Fibroblast of villous mesenchyme (primary cell): ENCODE measurements at regions not wholly inside any gene's neighbourhood (a gene's known extent, or its start where the extent isn't known, plus 50 kb on each side); places are given as distances from the start of the nearest gene placed in this dataset.

ENCODE experiments used
- DNase-seq: peaks from one replicate; pipeline ENCODE4 v3.0.0-alpha.2; 2010; ENCODE audit warnings: low read depth
- H3K4me3 ChIP-seq: 2 replicates; pipeline ENCODE4 v1.5.1; 2011; ENCODE audit warnings: low read depth, mild to moderate bottlenecking, low read length
- CTCF ChIP-seq: IDR thresholded peaks from 2 replicates; pipeline ENCODE4 v1.5.1; 2012; ENCODE audit warnings: low read depth, mild to moderate bottlenecking, low read length; ENCODE audit not compliant: insufficient read depth

DNA sequence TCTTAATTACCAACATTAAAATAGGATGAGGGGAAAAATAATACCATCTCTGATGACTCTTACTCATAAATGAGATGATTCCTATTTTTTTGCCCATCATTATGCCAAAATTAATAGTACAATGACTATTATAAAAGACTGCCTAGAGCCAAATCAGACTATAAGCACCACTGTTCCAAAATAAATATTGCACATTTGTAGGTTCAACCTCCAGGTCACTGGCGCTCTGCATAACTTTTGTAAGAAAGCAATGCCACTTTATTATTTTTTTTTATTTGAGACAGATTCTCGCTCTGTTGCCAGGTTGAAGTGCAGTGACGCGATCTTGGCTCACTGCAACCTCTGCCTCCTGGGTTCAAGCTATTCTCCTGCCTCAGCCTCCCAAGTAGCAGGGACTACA lies 142.5 kb upstream of the SP8 start:
- no peak for TF ChIP-seq CTCF
- no peak for DNase-seq
- no peak overlapping the region for H3K4me3 ChIP-seq

GRCh38 chr7:20931739-20932138 lies 145.1 kb upstream of the SP8 start:
- no peak overlapping the region for H3K4me3 ChIP-seq
- DNase-seq = no peak
- TF ChIP-seq CTCF = no peak

DNA sequence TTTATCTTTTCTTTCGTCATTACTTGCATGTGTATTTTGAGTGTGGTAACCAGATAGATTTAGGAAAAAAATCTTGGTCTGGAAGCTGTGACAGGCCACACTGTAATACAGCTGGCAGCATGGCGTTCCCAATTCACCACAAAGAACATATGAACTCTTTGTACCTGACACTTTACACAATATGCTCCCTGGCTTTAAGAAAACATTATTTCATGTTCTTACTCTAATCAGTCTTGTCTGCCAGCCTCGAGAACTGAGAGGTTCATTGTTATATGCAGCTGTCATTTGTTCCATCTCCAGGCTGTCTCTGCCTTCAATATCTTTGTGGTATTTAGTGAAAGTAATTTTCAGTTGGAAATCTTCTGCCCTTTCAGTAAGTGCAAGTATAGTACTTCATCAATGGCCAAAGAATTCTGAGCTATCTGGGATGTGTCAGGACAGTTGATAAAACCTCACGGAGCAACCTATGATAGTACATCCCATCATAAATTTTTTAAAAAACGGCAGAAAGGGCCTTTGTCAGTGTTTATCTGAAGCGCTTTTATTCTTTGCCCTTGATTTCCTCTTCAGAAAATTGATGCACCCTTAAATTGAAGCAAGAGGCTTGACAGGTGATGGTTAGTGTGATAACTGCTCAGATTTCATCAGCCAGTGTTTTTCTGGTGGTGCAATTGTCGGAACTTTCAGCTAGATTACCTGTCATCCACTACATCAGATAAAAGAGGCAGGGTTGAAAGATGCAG lies 146.3 kb upstream of the SP8 start:
- H3K4me3 ChIP-seq = no peak overlapping the region
- DNase-seq = no peak
- TF ChIP-seq CTCF = no peak

- no peak for DNase-seq
- TF ChIP-seq CTCF = no peak
- no peak overlapping the region for H3K4me3 ChIP-seq
Measured at GRCh38 chr7:20945451-20945850, 158.8 kb upstream of the SP8 start.

GRCh38 chr7:20952916-20953315 lies 166.2 kb upstream of the SP8 start:
- TF ChIP-seq CTCF = no peak
- no peak overlapping the region for H3K4me3 ChIP-seq
- no peak for DNase-seq

- no peak for DNase-seq
- no peak overlapping the region for H3K4me3 ChIP-seq
- no peak for TF ChIP-seq CTCF
Measured at GRCh38 chr7:20954711-20955619, 168.3 kb upstream of the SP8 start.
